Caco-2 (cell line): ENCODE measurements at regions not wholly inside any gene's neighbourhood (a gene's known extent, or its start where the extent isn't known, plus 50 kb on each side); places are given as distances from the start of the nearest gene placed in this dataset.

Experiments
- BruUV-seq: library from RNA; stranded (reverse); fragments of 400-500 nt; replicated peaks from 2 replicates; lab custom pipeline; 2021; lab: Mats Ljungman, UMichigan
- CTCF ChIA-PET: fragments of 300-600 bp; sonication (Branson Sonifier 250); formaldehyde crosslinking; loops from one replicate; lab custom pipeline; 2022; ENCODE audit warnings: antibody characterized with exemption; lab: Charles Lee
- POLR2A ChIA-PET: fragments of 300-600 bp; sonication (Branson Sonifier 250); formaldehyde crosslinking; loops from one replicate; lab custom pipeline; 2022; ENCODE audit warnings: antibody characterized with exemption; lab: Charles Lee
- DNase-seq, 2 experiments: peaks; one replicate each; pipeline versions ENCODE4 v3.0.0 to v3.0.0-alpha.2; 2020 to 2022
- H3K27me3 ChIP-seq: replicated peaks from 2 replicates; pipeline ENCODE4 v1.6.0; 2011; ENCODE audit warnings: low read length; ENCODE audit not compliant: control insufficient read depth, insufficient read depth
- H3K36me3 ChIP-seq: 2 replicates; pipeline ENCODE4 v1.5.1; 2011; ENCODE audit warnings: low read length; ENCODE audit not compliant: control insufficient read depth, insufficient read depth
- H3K4me1 ChIP-seq: fragments of 250-450 bp; sonication (Bioruptor Pico); 2 replicates; pipeline ENCODE4 v1.5.1; 2020; ENCODE audit warnings: mild to moderate bottlenecking
- H3K4me3 ChIP-seq: 2 replicates; pipeline ENCODE4 v1.5.1; 2011; ENCODE audit warnings: low read depth, mild to moderate bottlenecking, control low read depth, low read length
- H3K9me3 ChIP-seq: fragments of 250-450 bp; sonication (Bioruptor Pico); 2 replicates; pipeline ENCODE4 v1.5.1; 2020; ENCODE audit warnings: mild to moderate bottlenecking, moderate library complexity
- H3K27ac Mint-ChIP-seq: one replicate; pipeline ENCODE4 v1.8.0; 2022; ENCODE audit warnings: mixed read lengths; ENCODE audit not compliant: unreplicated experiment
- H3K27me3 Mint-ChIP-seq: one replicate; pipeline ENCODE4 v1.8.0; 2022; ENCODE audit warnings: mixed read lengths; ENCODE audit not compliant: insufficient read depth, unreplicated experiment
- H3K36me3 Mint-ChIP-seq: one replicate; pipeline ENCODE4 v1.8.0; 2022; ENCODE audit warnings: mild to moderate bottlenecking, mixed read lengths; ENCODE audit not compliant: insufficient read depth, unreplicated experiment
- H3K4me1 Mint-ChIP-seq: one replicate; pipeline ENCODE4 v1.8.0; 2022; ENCODE audit warnings: low read depth, mixed read lengths; ENCODE audit not compliant: unreplicated experiment
- H3K4me3 Mint-ChIP-seq: one replicate; pipeline ENCODE4 v1.8.0; 2022; ENCODE audit warnings: mild to moderate bottlenecking, moderate library complexity, mixed read lengths; ENCODE audit not compliant: unreplicated experiment
- H3K9me3 Mint-ChIP-seq: one replicate; pipeline ENCODE4 v1.8.0; 2022; ENCODE audit warnings: mixed read lengths; ENCODE audit not compliant: unreplicated experiment
- CTCF ChIP-seq, 2 experiments: fragments of 200-600 bp in 1 of 2; IDR thresholded peaks; 1 replicate in 1 of 2; 2 replicates in 1 of 2; pipeline versions ENCODE4 v1.5.1 to v1.8.0; 2011 to 2022; ENCODE audit warnings: antibody characterized with exemption in 1 of 2, control low read depth in 1 of 2, inconsistent platforms in 1 of 2, low read depth in 1 of 2, low read length in 1 of 2, mild to moderate bottlenecking in 1 of 2, moderate library complexity in 1 of 2; ENCODE audit not compliant: insufficient read depth in 1 of 2, severe bottlenecking in 1 of 2, unreplicated experiment in 1 of 2
- intact Hi-C: fragments of 100-400 bp; cut with micrococcal nuclease; formaldehyde crosslinking; loops from one replicate; pipeline ENCODE4 v1.10.0; 2022; ENCODE audit not compliant: unreplicated experiment

GRCh38 chr14:95026851-95027463, 130.4 kb downstream of the DICER1 start:
- H3K27me3 Mint-ChIP-seq: peaks cover 10% of the 10 kb centered on the region

GRCh38 chr14:95025941-95026340, 131.4 kb downstream of the DICER1 start:
- H3K9me3 ChIP-seq: no peaks in the 10 kb centered on the region
- ChIA-PET POLR2A (no interaction called here), CTCF (no interaction called here)
- H3K27me3 ChIP-seq: no peaks in the 10 kb centered on the region
- no peak overlapping the region for H3K27ac Mint-ChIP-seq
- no peak for DNase-seq
- H3K27me3 Mint-ChIP-seq: peaks cover 10% of the 10 kb centered on the region
- intact Hi-C loops: no loop called here
- BruUV-seq: no TSS peak
- no peaks in the 10 kb centered on the region for H3K4me1 Mint-ChIP-seq
- no peaks in the 10 kb centered on the region for H3K4me1 ChIP-seq
- no peak overlapping the region for H3K4me3 ChIP-seq
- H3K4me3 Mint-ChIP-seq: no peak overlapping the region
- no peaks in the 10 kb centered on the region for H3K36me3 ChIP-seq
- H3K9me3 Mint-ChIP-seq: no peaks in the 10 kb centered on the region
- TF ChIP-seq CTCF (IDR thresholded peaks at IDR 0.05; ENCODE audit: insufficient read depth in 1 of 2, low read depth in 1 of 2, low read length in 1 of 2, severe bottlenecking in 1 of 2, unreplicated experiment in 1 of 2): no peak
- H3K36me3 Mint-ChIP-seq: no peaks in the 10 kb centered on the region

More at GRCh38 chr14:95026851-95027463, 130.4 kb downstream of the DICER1 start:
- H3K4me3 Mint-ChIP-seq: no peak overlapping the region
- BruUV-seq: no TSS peak
- no peaks in the 10 kb centered on the region for H3K27me3 ChIP-seq
- no peak overlapping the region for H3K27ac Mint-ChIP-seq
- intact Hi-C loops: no loop called here
- no peak overlapping the region for H3K4me3 ChIP-seq
- no peak for DNase-seq
- no peaks in the 10 kb centered on the region for H3K9me3 ChIP-seq
- no peaks in the 10 kb centered on the region for H3K36me3 Mint-ChIP-seq
- H3K36me3 ChIP-seq: no peaks in the 10 kb centered on the region
- no peaks in the 10 kb centered on the region for H3K4me1 ChIP-seq
- no peaks in the 10 kb centered on the region for H3K4me1 Mint-ChIP-seq
- H3K9me3 Mint-ChIP-seq: no peaks in the 10 kb centered on the region
- ChIA-PET CTCF (no interaction called here), POLR2A (no interaction called here)
- no peak for TF ChIP-seq CTCF (IDR thresholded peaks at IDR 0.05; ENCODE audit: insufficient read depth in 1 of 2, low read depth in 1 of 2, low read length in 1 of 2, severe bottlenecking in 1 of 2, unreplicated experiment in 1 of 2)

- POLR2A ChIA-PET: no interaction called here
- H3K9me3 ChIP-seq: no peaks in the 10 kb centered on the region
Measured at GRCh38 chr14:95025218-95025617, 132.1 kb downstream of the DICER1 start.

More at GRCh38 chr14:95025218-95025617, 132.1 kb downstream of the DICER1 start:
- CTCF ChIA-PET: no interaction called here
- DNase-seq: no peak
- Histone ChIP-seq H3K4me3 (no peak overlapping the region), H3K4me1 (no peaks in the 10 kb centered on the region), H3K36me3 (no peaks in the 10 kb centered on the region), H3K27me3 (no peaks in the 10 kb centered on the region)
- H3K4me3 Mint-ChIP-seq: no peak overlapping the region
- intact Hi-C loops: no loop called here
- no peaks in the 10 kb centered on the region for H3K36me3 Mint-ChIP-seq
- TF ChIP-seq CTCF (IDR thresholded peaks at IDR 0.05; ENCODE audit: insufficient read depth in 1 of 2, low read depth in 1 of 2, low read length in 1 of 2, severe bottlenecking in 1 of 2, unreplicated experiment in 1 of 2): no peak
- H3K27ac Mint-ChIP-seq: no peak overlapping the region
- H3K9me3 Mint-ChIP-seq: no peaks in the 10 kb centered on the region
- BruUV-seq: no TSS peak
- H3K4me1 Mint-ChIP-seq: no peaks in the 10 kb centered on the region
- peaks cover 10% of the 10 kb centered on the region for H3K27me3 Mint-ChIP-seq
